Fibroblast of skin of right quadriceps (primary cell): ENCODE measurements at regions not wholly inside any gene's neighbourhood (a gene's known extent, or its start where the extent isn't known, plus 50 kb on each side); places are given as distances from the start of the nearest gene placed in this dataset.
"Not testable (repeated sequence)": the region's sequence is repeated elsewhere in the genome, so short reads cannot be mapped to it uniquely, and the experiment has no call there.

Experiments used
- DNase-seq: peaks from one replicate; pipeline ENCODE4 v3.0.0-alpha.2; 2013

DNA sequence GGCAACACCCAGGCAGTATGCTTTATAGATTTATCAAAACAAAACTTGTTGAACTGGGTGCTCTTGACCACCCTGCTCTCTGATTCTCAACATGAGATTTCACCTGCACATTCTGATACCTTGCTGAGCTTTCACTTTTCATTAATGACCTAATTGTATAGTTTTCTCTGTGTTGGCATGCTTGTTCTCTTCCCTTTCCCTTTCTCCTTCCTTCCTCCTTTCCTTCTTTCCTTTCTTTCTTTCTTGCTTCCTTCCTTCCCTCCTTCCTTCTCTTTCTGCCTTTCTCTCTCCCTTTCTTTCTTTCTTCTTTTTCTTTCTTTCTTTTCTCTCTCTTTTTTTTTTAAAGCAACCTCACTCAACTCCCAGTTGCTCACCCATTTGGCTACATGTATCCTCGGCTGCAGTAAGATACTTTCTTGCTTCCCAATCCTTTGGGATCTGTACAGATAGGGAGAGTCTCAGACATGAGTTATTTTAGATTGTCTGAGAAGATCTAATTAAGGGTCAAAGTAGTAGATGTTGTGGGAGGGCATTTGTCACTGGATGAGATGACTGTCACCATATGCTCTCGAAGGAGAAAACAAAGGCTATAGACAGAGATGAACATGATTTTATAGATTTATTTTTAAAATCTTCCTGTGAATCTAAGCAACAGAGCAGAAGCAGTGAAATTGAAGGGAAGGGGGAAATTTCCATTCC is 458.0 kb downstream of the USP25 start:
- DNase-seq, result no peak

DNA sequence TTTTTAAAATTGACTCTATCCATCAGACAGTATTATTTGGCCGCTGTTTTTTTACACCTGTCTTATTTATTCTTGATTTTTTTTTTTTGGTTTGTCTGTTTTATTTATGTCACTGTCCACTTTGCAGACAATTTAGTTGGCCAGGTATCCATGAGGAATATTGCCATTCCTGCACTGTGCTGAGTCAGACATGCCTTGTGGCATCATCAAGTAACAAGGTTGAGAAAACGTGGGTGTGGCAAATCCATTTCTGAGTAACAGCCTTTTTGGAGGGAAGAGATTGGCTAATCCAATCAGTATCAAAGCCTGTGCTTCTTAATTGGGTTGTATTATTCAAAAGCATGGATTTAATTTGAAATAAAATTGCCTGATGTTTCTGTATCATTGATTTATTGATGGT is 463.1 kb downstream of the USP25 start:
- peak; percentile 41 for DNase-seq

DNA sequence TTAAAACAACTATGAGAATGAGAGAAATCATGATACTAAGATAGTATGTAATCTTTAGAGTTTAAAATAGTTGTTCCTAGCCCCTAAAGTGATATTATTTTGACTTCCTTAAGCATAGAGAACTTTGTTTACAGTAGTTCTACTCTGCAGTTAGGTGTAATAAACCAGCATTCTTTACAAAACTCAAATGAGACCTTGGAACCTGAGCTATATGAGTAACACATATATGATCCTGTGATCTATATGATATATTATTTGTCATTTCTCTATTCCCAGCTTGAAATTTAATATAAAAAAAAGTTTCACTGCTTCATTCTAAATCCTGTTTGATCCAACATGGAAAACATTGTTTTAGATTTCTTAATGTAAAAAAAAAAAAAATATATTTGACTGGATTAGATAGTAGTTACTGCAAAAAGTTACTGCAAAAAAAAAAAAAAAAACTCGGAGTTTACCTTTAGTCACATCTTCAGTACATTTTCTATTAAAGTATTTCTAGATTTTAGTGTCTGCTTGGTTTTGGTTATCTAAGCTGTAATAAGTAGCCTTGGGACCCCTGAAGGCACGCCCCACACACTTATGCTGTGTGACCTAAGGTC is 463.8 kb downstream of the USP25 start:
- DNase-seq, result no peak

DNA sequence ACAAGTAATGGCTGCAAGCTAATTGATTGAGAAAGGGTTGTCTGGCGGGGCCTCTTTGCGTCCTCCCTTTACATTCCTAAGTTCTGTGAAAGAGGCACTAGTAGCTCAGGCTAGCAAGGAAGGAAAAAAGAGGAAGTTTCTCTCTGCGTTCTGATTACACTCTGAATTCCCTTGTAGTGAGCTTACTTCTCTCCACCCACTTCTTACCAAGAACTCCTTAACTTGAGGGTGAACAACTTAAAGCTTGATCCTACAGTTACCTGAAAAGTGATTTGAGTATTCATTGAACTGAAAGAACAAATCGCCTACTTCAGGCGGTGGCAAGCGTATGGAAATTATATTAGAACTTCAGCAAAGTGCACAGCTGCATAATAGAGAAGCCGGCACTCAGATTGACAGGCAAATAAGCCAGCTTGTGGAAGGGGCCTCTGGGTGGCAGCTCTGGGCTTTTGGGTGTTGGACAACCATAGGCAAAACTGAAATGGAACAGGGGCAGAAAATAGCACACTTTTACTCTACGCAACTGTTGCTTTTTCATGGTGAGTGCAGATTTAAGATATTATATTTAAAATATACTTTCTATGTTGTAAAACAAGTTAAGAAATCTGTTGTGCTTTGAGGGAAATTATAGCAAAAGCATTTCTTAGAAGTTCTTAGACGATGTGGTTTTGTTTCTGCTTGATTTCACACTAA is 464.5 kb downstream of the USP25 start:
- DNase-seq, result peak; percentile 86

DNA sequence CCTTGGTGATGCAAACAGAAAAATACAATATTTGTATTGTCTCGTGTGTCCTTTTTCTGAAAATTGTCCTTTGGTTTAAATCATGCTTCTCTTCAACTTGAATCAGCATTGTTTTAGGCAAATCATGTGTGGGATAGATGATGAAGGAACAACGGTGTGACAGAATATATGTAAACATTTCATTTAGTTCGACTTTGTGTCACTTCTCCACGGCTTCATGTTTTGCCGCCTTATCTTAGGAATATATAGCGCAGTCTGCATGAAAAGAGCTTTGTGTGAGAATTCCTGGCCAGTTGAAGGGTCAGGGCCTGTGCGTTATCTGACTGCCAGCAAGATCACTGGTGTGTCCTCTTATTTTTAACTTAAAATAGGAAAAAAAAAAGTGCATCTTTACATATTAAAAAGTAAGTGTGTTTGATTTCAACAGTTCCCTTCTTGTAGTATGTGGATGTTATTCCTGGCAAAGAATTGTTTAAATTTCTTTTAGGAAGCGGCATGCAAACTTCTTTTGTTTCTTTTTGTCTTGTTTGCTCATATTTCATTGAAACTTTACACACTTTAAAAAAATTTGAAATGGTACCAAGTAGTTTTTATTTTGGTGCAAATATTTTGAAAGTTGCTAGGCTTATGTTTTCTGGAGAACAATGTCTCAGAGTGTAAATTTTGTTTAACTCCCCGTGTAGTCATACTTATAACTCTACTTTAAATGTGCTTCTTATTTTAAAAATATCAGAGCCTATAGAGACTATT is 465.2 kb downstream of the USP25 start:
- DNase-seq, result peak; percentile 8

GRCh38 chr21:16195538-16195910 is 465.7 kb downstream of the USP25 start:
- peak; percentile 51 for DNase-seq

DNA sequence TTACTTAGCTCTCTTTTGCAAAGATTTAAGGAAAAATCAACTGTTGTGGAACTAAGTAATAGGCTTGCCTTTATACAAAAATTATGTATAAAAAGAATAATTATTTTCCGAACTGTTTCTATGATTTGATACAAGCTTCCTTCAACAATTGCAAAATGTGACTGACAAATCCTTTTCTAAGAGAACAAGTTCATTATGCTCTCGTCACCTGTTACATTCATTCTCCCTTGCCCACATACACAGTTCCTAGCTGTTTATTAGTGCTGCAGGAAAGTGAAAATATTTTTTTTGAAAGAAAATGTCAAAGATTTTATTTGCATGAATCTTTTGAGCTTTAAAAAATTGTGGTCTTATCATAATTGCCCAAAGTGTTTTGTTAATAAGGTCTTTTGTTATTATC is 466.2 kb downstream of the USP25 start:
- DNase-seq, result no peak

- DNase-seq, result peak; percentile 8
Observed at GRCh38 chr21:16198546-16198945, 468.8 kb downstream of the USP25 start.

- DNase-seq, result no peak
Observed at GRCh38 chr21:16199539-16199938, 469.8 kb downstream of the USP25 start.

GRCh38 chr21:16201718-16202117 is 471.9 kb downstream of the USP25 start:
- no peak for DNase-seq

GRCh38 chr21:16205527-16205926 is 475.7 kb downstream of the USP25 start:
- DNase-seq, result no peak

DNA sequence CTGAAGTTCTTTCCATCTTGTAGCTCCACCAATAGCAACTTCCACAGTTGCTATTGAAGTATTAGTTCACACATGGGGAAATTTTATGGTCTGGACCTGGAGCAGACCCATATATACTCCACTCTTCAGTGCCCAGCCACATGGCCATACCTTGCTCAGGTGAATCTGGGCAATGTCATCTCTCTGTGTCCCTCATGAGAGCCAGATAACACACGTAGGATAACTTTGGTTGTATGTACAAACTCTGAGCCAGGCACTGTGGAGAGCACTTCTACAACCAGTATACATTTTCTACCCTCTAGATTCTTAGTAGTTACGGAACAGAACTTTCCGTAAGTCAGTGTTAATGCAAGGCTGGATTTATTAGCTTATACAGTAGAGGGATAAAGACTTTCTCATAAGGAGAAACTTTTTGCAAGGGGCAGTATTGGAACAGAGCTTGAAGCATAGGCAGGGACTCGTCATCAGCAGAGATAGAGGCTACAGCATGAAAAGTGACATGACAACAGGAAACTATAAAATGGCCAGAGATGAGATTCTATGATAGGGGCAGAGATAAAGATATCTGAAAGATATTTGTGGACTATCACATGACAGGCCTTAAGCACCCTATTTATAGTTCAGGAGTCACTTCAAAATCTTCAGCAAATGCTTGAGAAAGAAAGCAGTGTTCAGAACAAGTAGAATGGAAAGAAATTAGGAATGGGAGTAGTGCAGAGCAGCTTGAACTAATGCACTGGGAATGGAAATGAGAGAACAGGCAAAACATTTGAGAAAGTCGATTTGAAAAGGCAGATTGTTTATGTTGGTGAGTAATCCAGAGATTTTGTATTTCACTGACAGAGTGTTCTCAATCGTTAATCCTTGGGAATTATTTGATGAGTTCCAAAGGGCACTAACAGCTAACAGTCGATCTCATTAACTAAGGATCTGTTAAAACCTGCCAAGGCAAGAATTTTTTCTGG is 481.8 kb downstream of the USP25 start:
- peak; percentile 14 for DNase-seq

DNA sequence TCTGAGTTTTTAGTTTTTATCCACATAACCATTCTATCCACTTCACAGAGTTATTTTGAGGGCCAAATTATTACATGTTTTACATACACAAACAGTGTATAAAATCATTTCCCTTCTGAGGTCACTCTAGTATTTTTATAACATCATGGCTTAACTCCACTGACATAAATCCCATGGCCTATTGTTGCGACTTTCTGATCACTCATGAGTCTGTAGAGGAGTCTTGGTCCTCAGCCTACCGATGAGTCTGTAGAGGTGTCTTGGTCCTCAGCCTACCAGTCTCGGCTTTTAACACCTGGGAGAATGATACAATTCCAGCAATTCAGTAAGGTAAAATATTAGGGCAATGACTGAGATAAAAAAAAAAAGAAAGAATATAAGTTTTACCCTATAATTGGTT is 483.7 kb downstream of the USP25 start:
- DNase-seq, result no peak

DNA sequence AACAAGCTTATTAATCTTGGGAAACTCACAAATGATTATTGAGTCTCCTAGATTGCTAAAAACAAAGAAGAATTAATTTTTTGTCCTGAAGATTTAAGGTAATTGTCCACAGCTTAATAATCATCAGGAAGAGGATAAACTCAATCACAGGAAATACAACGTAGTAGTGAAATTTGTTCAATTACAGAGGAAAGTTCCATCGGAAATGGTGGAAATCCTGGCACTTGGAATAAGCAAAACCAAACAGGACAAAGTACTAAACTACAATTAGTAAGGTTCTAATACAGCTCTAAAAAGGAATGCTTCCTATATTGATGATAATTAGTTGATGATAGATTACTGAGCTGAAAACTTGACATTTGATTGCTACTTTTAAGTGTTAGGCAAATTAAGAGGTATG is 485.4 kb downstream of the USP25 start:
- DNase-seq, result no peak

DNA sequence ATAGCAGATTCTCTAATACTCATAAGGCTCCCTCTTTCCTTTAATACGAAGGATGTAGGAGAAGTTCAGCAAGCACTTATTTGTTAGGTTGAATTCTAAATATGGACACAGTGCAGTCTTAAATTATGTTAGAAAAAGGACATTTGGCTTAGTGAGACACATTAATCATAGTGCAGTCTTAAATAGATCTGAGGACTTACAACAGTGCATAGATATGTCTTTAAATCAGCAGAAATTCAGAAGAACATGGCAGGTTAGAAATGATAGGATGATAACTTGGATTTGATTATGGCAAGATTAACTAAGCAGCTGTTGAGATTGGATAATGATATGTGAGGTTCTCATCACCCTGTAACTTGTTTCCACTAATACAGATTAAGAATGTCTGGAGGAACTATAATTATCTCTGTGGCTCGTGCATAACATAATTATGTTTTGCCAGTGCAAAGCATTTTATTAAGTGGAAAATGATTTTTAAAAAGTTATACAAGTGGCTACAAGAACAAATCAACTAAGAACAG is 485.9 kb downstream of the USP25 start:
- no peak for DNase-seq

DNA sequence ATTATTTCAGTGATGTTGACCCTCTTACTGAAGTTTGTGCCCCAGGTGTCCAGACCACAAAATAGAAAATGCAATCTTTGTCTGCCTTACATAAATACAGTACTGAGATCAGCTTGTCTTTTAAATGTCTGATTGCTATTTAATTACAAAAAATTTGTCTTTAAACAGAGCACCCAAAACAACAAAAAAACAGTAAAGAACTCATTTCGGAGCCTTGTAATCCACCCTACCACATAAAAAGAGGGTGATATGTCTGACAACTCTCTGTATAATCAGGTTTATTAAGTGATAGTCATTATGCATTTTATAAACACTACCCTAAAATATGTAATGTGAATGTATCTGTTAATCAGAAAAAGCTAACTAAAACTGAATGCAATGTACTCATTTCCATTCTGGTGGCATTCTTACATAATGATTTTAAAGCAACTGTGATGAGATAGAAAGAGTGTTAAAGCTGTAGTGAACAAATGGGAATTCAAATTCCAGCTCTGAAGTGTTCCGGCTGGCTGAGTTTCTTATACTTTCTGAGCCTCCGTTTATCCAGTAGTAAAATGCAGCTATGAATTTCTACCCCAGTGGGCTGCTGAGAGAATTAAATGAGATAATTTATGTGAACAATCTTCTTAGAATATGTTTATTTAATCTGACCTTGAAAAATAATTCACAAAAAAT is 486.6 kb downstream of the USP25 start:
- no peak for DNase-seq

GRCh38 chr21:16218682-16219343 is 489.0 kb downstream of the USP25 start:
- DNase-seq, result no peak

GRCh38 chr21:16224756-16225155 is 495.0 kb downstream of the USP25 start:
- DNase-seq, result not testable (repeated sequence)

- DNase-seq, result no peak
Observed at GRCh38 chr21:16239659-16240265, 510.0 kb downstream of the USP25 start.

DNA sequence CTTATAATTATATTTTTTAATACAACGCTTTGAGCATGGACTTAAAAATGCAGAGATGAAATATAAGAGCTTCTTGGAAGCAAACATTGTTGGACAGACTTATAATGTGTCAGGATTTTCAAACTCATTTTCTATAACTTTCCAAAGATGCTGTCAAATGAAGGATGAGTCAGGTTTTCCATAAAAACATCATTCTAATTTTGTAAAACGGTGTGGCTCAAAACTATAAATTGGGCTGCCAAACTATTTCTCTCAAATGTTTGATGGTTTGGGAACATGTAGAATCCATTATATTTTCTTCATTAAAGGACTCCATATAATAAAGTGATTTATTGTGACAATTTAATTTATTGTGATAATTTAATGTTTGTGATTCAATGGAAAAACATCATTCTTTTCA is 511.2 kb downstream of the USP25 start:
- peak; percentile 16 for DNase-seq
